Spleen (tissue), 7 donors: ENCODE measurements at regions not wholly inside any gene's neighbourhood (a gene's known extent, or its start where the extent isn't known, plus 50 kb on each side); places are given as distances from the start of the nearest gene placed in this dataset.

ENCODE experiments used
- POLR2A ChIP-seq, 3 donors: fragments of 450-650 bp; IDR thresholded peaks; one replicate each; pipeline ENCODE4 v1.5.1; 2017; ENCODE audit warnings: antibody characterized with exemption in 3 of 3, mild to moderate bottlenecking in 1 of 3
- POLR2AphosphoS5 ChIP-seq, 3 donors: sonication (generic); formaldehyde crosslinking; IDR thresholded peaks; one replicate each; pipeline ENCODE4 v1.5.1; 2017; ENCODE audit warnings: antibody characterized with exemption in 3 of 3
- TF ChIP-seq, protein P1 (sequence below), 11 experiments: fragments of 200-600 bp in 7 of 11; fragments of 450-650 bp in 4 of 11; sonication (generic) in 4 of 11; IDR thresholded peaks in 8 of 11; conservative IDR thresholded peaks in 3 of 11; 1 replicate in 7 of 11; 2 replicates in 4 of 11; pipeline versions ENCODE4 v1.4.0 to v1.8.0; 2016 to 2021; ENCODE audit warnings: antibody characterized with exemption in 11 of 11, inconsistent platforms in 4 of 11, mild to moderate bottlenecking in 1 of 11
- donor health status: DM: no; HTN: no; CAD: no; lungs with moderate emphysema.
- donor health status: DM: no; HTN: no; CAD: no.
- donor health status: DM: no; HTN: no; CAD: no.

DNA sequence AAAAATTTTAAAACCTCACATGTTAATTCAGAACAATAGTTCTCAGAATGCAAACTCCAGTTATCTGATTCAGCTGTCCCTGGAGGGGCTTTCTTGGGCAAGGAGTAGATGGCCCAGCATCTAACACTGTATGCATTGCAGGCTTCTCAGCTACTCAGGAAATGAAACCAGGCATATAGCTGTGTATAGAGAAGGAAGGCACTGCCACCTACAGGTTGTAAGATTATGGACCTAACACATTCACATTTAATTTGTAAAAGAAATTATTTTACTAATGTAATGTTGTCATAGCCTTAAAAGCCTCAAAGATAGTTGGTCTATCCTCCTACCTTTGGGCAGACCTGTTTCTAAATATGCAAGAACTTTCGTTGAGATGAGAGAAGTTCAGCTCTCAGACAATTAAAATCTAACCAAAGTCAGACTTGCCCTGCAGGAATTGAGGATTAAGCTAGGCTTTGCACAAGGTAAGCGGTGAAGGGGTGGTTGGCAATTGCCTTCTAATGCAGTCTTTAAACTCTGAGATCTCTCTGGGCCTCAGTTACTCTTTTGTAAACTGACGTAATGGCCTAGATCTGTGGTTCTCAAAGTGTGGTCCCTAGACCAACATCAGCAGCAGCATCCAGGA lies 132.8 kb upstream of the SLC24A5 start:
- TF ChIP-seq, protein P1, sequence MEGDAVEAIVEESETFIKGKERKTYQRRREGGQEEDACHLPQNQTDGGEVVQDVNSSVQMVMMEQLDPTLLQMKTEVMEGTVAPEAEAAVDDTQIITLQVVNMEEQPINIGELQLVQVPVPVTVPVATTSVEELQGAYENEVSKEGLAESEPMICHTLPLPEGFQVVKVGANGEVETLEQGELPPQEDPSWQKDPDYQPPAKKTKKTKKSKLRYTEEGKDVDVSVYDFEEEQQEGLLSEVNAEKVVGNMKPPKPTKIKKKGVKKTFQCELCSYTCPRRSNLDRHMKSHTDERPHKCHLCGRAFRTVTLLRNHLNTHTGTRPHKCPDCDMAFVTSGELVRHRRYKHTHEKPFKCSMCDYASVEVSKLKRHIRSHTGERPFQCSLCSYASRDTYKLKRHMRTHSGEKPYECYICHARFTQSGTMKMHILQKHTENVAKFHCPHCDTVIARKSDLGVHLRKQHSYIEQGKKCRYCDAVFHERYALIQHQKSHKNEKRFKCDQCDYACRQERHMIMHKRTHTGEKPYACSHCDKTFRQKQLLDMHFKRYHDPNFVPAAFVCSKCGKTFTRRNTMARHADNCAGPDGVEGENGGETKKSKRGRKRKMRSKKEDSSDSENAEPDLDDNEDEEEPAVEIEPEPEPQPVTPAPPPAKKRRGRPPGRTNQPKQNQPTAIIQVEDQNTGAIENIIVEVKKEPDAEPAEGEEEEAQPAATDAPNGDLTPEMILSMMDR (IDR thresholded peaks at IDR 0.05 in 8 of 11, conservative IDR thresholded peaks at IDR 0.05 in 3 of 11) = peak; percentile 19 to 67 (median 49)
- no peak for TF ChIP-seq POLR2A (IDR thresholded peaks at IDR 0.05)
- no peak for TF ChIP-seq POLR2AphosphoS5 (IDR thresholded peaks at IDR 0.05)
